GM10248 (cell line): ENCODE measurements at regions not wholly inside any gene's neighbourhood (a gene's known extent, or its start where the extent isn't known, plus 50 kb on each side); places are given as distances from the start of the nearest gene placed in this dataset.

Experiments used
- CTCF ChIA-PET: fragments of 300-600 bp; sonication (Branson Sonifier 250); formaldehyde crosslinking; extraction: SDS; loops from one replicate; lab custom pipeline; 2021; ENCODE audit warnings: antibody characterized with exemption; lab: Yijun Ruan, JAX
- POLR2A ChIA-PET: fragments of 350-650 bp; sonication (Branson Sonifier 250); formaldehyde crosslinking; extraction: SDS; loops from one replicate; lab custom pipeline; 2020; ENCODE audit warnings: antibody characterized with exemption; lab: Yijun Ruan, JAX
- DNase-seq: peaks from one replicate; pipeline ENCODE4 v3.0.0; 2012; ENCODE audit errors: extremely low spot score
- TF ChIP-seq, protein P1 (sequence below): IDR thresholded peaks from 2 replicates; pipeline ENCODE4 v1.5.1; 2012; ENCODE audit warnings: mild to moderate bottlenecking, low read depth; ENCODE audit errors: extremely low read depth, missing control alignments, control extremely low read depth

DNA sequence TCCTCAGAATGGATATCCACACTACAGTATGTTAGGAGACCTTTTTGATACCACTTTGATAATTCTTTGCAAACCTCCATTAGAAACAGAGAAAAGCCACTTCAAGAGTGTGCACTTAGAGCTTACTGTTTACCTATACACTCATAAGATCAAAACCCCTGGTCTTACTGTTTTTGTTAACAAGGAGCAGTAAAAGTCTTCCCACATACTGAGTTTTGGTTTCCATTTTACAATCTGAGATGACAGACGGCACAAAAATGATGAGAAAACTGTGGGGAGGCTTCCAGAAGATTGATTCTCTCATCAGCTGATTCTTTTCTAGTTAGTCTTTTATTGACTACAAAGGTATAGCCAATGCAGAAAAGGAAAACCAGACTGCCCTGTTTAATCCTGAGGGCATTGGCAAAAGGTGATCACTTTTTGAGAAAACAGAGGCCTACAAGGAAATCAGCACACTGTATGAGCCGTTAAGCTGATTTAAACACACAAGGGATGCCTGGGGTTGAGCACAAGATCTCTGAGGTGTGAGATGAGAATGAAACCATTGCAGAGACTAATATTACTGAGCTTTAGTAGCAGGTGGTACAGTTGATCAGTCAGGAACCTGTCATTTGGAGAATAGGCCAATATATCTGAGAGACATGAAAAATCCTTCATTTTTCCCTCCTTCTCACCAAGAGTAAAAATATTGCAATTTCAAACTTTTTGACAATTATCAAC, 368.6 kb downstream of the GRB14 start:
- CTCF ChIA-PET = no interaction called here
- TF ChIP-seq, protein P1, sequence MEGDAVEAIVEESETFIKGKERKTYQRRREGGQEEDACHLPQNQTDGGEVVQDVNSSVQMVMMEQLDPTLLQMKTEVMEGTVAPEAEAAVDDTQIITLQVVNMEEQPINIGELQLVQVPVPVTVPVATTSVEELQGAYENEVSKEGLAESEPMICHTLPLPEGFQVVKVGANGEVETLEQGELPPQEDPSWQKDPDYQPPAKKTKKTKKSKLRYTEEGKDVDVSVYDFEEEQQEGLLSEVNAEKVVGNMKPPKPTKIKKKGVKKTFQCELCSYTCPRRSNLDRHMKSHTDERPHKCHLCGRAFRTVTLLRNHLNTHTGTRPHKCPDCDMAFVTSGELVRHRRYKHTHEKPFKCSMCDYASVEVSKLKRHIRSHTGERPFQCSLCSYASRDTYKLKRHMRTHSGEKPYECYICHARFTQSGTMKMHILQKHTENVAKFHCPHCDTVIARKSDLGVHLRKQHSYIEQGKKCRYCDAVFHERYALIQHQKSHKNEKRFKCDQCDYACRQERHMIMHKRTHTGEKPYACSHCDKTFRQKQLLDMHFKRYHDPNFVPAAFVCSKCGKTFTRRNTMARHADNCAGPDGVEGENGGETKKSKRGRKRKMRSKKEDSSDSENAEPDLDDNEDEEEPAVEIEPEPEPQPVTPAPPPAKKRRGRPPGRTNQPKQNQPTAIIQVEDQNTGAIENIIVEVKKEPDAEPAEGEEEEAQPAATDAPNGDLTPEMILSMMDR = no peak

DNA sequence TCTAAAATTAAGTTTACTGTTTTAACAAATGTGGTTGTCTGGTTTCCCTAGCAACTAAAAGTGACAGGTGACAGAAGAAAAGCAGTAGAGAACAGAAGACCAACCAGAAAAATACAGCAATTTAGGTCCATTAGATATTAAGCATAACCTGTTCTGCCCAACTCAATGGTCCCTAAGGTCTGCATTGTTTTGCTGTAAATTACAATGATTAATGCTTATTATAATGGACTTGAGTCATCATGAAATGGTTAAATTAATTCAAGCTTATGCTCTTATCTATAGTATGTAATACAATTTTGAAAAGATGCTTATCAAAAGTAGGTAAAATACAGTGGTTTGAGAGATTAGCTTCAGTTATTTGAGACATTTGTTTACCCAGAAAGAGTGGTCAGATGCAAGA, 378.0 kb downstream of the GRB14 start:
- TF ChIP-seq, protein P1 = no peak
- CTCF ChIA-PET = no interaction called here
- DNase-seq = no peak
- POLR2A ChIA-PET = no interaction called here

More for the DNA sequence above, 368.6 kb downstream of the GRB14 start:
- peak; percentile 10 for DNase-seq
- POLR2A ChIA-PET = no interaction called here

DNA sequence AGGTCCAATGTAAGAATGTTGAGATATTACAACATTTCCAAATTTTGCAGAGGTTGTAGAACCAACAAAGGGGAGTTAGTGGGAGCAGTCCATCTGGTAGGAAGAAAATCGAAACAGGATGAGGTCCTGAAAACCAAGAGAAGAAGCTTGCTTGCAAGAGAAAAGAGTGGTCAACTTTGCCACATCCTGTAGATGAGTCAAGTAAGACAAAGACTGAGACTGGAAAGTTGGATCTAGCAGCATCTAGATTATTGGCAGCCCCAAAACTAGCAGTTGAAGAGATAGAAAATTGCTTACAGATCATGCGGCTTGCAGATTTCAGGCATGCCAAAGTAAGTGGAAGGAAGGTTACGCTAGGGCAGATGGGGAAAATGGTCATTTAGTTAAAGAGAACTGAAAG, 378.9 kb downstream of the GRB14 start:
- CTCF ChIA-PET = no interaction called here
- POLR2A ChIA-PET = no interaction called here
- DNase-seq = no peak
- TF ChIP-seq, protein P1 = no peak

DNA sequence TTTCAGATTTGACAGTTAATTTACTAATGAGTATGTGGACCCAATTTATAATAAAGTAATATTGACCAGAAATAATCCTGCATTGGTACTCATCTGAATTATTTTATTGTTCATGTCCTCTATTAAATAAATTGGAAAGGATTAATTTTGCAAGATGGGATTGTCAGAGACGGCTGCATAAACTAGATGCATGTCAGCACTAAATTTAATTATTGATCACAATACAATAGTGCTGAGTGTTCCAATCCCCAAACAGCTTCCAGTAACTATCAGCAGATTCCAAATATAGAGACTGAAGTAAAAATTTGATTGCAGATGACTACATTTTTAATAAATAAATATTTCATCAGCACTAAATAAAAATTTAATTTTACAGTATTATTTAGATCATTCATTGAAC, 387.2 kb downstream of the GRB14 start:
- TF ChIP-seq, protein P1 = no peak
- ChIA-PET POLR2A (no interaction called here), CTCF (no interaction called here)
- DNase-seq = no peak

DNA sequence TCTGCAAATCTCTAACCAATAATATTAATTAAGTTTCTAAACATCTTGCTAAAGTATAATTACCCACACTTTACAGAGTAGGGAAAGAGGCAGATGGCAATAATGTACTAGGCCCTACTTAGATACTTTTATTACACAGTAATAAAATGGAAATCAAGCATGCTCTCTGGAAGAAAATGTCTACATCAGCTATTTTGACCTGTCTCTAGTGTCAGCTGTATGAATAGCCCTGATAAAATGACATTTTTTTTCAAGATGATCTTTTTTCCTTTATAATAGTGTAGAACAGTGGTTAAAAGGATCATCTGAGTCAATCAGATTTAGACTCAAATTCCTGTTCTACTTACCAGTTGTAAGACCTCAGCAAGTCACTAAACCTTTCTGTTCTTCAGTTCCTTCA, 397.3 kb downstream of the GRB14 start:
- no peak for DNase-seq
- TF ChIP-seq, protein P1 = no peak
- POLR2A ChIA-PET = no interaction called here
- CTCF ChIA-PET = no interaction called here

DNA sequence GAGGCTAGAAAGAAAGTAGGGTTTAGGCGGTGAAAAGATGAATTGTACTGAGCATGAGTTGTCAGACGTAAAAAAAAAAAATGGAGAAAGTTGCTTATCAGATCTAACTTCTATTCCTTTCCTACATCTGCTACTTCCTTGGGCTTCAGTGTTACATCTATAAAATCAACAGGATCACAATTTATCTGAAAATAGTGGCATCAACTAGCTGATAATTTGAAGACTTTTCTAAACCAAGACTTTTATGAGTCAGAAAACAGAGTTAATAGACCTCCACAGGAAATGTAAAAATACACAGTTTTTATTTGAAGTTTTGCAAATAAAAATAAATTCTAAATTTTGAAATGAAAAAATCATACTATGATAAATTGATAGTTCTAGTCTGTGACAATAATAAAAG, 399.8 kb downstream of the GRB14 start:
- POLR2A ChIA-PET = no interaction called here

More for the DNA sequence above, 399.8 kb downstream of the GRB14 start:
- TF ChIP-seq, protein P1 = no peak
- CTCF ChIA-PET = no interaction called here
- no peak for DNase-seq
